Keratinocyte (primary cell): ENCODE measurements at regions not wholly inside any gene's neighbourhood (a gene's known extent, or its start where the extent isn't known, plus 50 kb on each side); places are given as distances from the start of the nearest gene placed in this dataset.

ENCODE experiments used
- DNase-seq: peaks from one replicate; pipeline ENCODE4 v3.0.0-alpha.2; 2011; ENCODE audit warnings: low read depth, missing footprints, low spot score
- FAIRE-seq: peaks from 2 replicates; lab custom pipeline; 2011; peaks lifted over from hg19 to GRCh38; lab: Jason Lieb, UNC
- H2AFZ ChIP-seq: 2 replicates; pipeline ENCODE4 v1.6.0; 2012; ENCODE audit warnings: low read length, control low read depth, inconsistent platforms; ENCODE audit not compliant: control insufficient read depth
- H3K27ac ChIP-seq: 2 replicates; pipeline ENCODE4 v1.5.1; 2011; ENCODE audit warnings: low read length; ENCODE audit not compliant: control insufficient read depth, insufficient read depth
- H3K27me3 ChIP-seq: 3 replicates; pipeline ENCODE4 v1.6.0; 2011; ENCODE audit warnings: low read length; ENCODE audit not compliant: control insufficient read depth, insufficient read depth; ENCODE audit errors: extremely low read depth
- H3K36me3 ChIP-seq, 2 experiments: 2 replicates in 1 of 2; 3 replicates in 1 of 2; pipeline ENCODE4 v1.5.1; 2011; ENCODE audit warnings: low read length in 2 of 2, mild to moderate bottlenecking in 1 of 2; ENCODE audit not compliant: control insufficient read depth in 2 of 2, insufficient read depth in 2 of 2; ENCODE audit errors: extremely low read depth in 1 of 2
- H3K4me1 ChIP-seq: 3 replicates; pipeline ENCODE4 v1.5.1; 2011; ENCODE audit warnings: low read length; ENCODE audit not compliant: control insufficient read depth, insufficient read depth; ENCODE audit errors: extremely low read depth
- H3K4me2 ChIP-seq: 3 replicates; pipeline ENCODE4 v1.6.0; 2011; ENCODE audit warnings: low read depth, low read length; ENCODE audit not compliant: control insufficient read depth, insufficient read depth; ENCODE audit errors: extremely low read depth
- H3K4me3 ChIP-seq, 3 experiments: fragments of 200-600 bp in 1 of 3; sonication (generic) in 1 of 3; 2 replicates in 2 of 3; 3 replicates in 1 of 3; pipeline ENCODE4 v1.5.1; 2011 to 2016; ENCODE audit warnings: low read length in 3 of 3, mild to moderate bottlenecking in 3 of 3, control low read depth in 2 of 3, inconsistent platforms in 1 of 3, low read depth in 1 of 3, mixed read lengths in 1 of 3, mixed run types in 1 of 3, moderate library complexity in 1 of 3; ENCODE audit not compliant: control insufficient read depth in 2 of 3, insufficient read depth in 2 of 3; ENCODE audit errors: extremely low read depth in 1 of 3
- H3K79me2 ChIP-seq: 2 replicates; pipeline ENCODE4 v1.6.0; 2012; ENCODE audit warnings: low read length; ENCODE audit not compliant: control insufficient read depth, insufficient read depth
- H3K9ac ChIP-seq: 3 replicates; pipeline ENCODE4 v1.6.0; 2011; ENCODE audit warnings: low read length; ENCODE audit not compliant: control insufficient read depth, insufficient read depth; ENCODE audit errors: extremely low read depth
- H3K9me1 ChIP-seq: 3 replicates; pipeline ENCODE4 v1.6.0; 2011; ENCODE audit warnings: low read length; ENCODE audit not compliant: control insufficient read depth, insufficient read depth; ENCODE audit errors: extremely low read depth
- H3K9me3 ChIP-seq: 2 replicates; pipeline ENCODE4 v1.5.1; 2012; ENCODE audit warnings: low read depth, low read length; ENCODE audit not compliant: control insufficient read depth
- H4K20me1 ChIP-seq: 3 replicates; pipeline ENCODE4 v1.6.0; 2011; ENCODE audit warnings: low read length; ENCODE audit not compliant: control insufficient read depth, insufficient read depth; ENCODE audit errors: extremely low read depth
- CTCF ChIP-seq, 3 experiments: IDR thresholded peaks in 1 of 3; conservative IDR thresholded peaks in 1 of 3; optimal IDR thresholded peaks in 1 of 3; 2 replicates in 2 of 3; 3 replicates in 1 of 3; pipeline versions ENCODE3 to v1.5.1; 2011; ENCODE audit warnings: low read length in 3 of 3, mild to moderate bottlenecking in 3 of 3, moderate library complexity in 2 of 3, control low read depth in 1 of 3, inconsistent platforms in 1 of 3; ENCODE audit not compliant: insufficient read depth in 2 of 3; ENCODE audit errors: extremely low read depth in 1 of 3
- EZH2 ChIP-seq: IDR thresholded peaks from one replicate; pipeline ENCODE4 v1.6.1; 2012; ENCODE audit warnings: inconsistent platforms, mild to moderate bottlenecking, low read length, moderate library complexity
- dilution Hi-C: fragments of 300-500 bp; cut with MboI; formaldehyde crosslinking; loops from one replicate; pipeline ENCODE4 v1.7.0; 2020; ENCODE audit warnings: low sequenced_read_pairs; ENCODE audit not compliant: extremely low pct_ligation_motif_present

GRCh38 chr3:154900816-154901215 is 179.3 kb upstream of the MME start:
- Histone ChIP-seq H3K9ac (no peak overlapping the region), H3K36me3 (no peaks in the 10 kb centered on the region), H3K79me2 (no peaks in the 10 kb centered on the region), H3K4me3 (no peak overlapping the region), H3K9me3 (no peaks in the 10 kb centered on the region), H3K27me3 (no peaks in the 10 kb centered on the region), H2AFZ (no peak overlapping the region), H3K27ac (no peak overlapping the region), H4K20me1 (no peaks in the 10 kb centered on the region), H3K4me1 (no peaks in the 10 kb centered on the region), H3K9me1 (no peaks in the 10 kb centered on the region), H3K4me2 (no peak overlapping the region)
- dilution Hi-C loops: no loop called here
- TF ChIP-seq CTCF (optimal IDR thresholded peaks at IDR 0.05 in 1 of 3, IDR thresholded peaks at IDR 0.05 in 1 of 3, conservative IDR thresholded peaks at IDR 0.05 in 1 of 3; ENCODE audit: extremely low read depth in 1 of 3, insufficient read depth in 2 of 3, low read length in 3 of 3) (no peak), EZH2 (no peak)
- DNase-seq (no peak), FAIRE-seq (no peak)

- Histone ChIP-seq H3K79me2 (no peaks in the 10 kb centered on the region), H3K27ac (no peak overlapping the region), H3K4me2 (no peak overlapping the region), H4K20me1 (no peaks in the 10 kb centered on the region), H3K9me1 (no peaks in the 10 kb centered on the region), H3K36me3 (no peaks in the 10 kb centered on the region), H2AFZ (peak overlapping the region; percentile 63), H3K9me3 (no peaks in the 10 kb centered on the region), H3K9ac (no peak overlapping the region), H3K4me3 (no peak overlapping the region), H3K27me3 (no peaks in the 10 kb centered on the region), H3K4me1 (no peaks in the 10 kb centered on the region)
- dilution Hi-C loops: no loop called here
- TF ChIP-seq CTCF (optimal IDR thresholded peaks at IDR 0.05 in 1 of 3, IDR thresholded peaks at IDR 0.05 in 1 of 3, conservative IDR thresholded peaks at IDR 0.05 in 1 of 3; ENCODE audit: extremely low read depth in 1 of 3, insufficient read depth in 2 of 3, low read length in 3 of 3) (no peak), EZH2 (no peak)
- FAIRE-seq: no peak
- DNase-seq: no peak
Observed at GRCh38 chr3:154898916-154899315, 181.2 kb upstream of the MME start.
